ENCODE measurements at regions not wholly inside any gene's neighbourhood (a gene's known extent, or its start where the extent isn't known, plus 50 kb on each side); places are given as distances from the start of the nearest gene placed in this dataset.
"Not testable (repeated sequence)": the region's sequence is repeated elsewhere in the genome, so short reads cannot be mapped to it uniquely, and the experiment has no call there.

GRCh38 chr13:109355875-109356434 lies 430.4 kb downstream of the IRS2 start:
- no peak for DNase-seq

GRCh38 chr13:109355166-109355565 lies 431.2 kb downstream of the IRS2 start:
- no peak for DNase-seq

- no peak for DNase-seq
Measured at GRCh38 chr13:109351236-109351635, 435.1 kb downstream of the IRS2 start.

GRCh38 chr13:109348519-109349258 lies 437.7 kb downstream of the IRS2 start:
- DNase-seq, result no peak

DNA sequence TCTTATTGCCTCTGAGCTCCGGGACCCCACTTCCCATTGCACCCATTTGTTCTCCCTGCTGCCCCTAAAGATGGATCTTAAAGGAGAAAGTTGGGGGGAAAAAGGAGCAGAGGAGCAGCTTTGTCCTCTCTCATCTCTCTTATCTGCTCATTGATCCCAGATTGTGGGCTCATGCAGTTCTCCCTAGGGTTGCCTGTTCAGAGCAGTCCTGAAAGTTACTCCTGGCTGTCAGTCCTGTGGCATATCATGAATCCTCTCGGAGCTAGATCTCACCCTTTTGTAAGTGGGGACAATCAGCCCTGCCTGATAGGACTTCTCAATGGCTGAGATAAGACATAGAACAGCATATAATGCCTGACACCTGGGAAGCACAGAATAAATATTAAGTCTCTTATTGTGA lies 440.3 kb downstream of the IRS2 start:
- no peak for DNase-seq

- no peak for DNase-seq
Measured at GRCh38 chr13:109345433-109345941, 440.9 kb downstream of the IRS2 start.

GRCh38 chr13:109344552-109345157 lies 441.7 kb downstream of the IRS2 start:
- DNase-seq, result no peak

- no peak for DNase-seq
Measured at GRCh38 chr13:109336730-109337129, 449.7 kb downstream of the IRS2 start.

DNA sequence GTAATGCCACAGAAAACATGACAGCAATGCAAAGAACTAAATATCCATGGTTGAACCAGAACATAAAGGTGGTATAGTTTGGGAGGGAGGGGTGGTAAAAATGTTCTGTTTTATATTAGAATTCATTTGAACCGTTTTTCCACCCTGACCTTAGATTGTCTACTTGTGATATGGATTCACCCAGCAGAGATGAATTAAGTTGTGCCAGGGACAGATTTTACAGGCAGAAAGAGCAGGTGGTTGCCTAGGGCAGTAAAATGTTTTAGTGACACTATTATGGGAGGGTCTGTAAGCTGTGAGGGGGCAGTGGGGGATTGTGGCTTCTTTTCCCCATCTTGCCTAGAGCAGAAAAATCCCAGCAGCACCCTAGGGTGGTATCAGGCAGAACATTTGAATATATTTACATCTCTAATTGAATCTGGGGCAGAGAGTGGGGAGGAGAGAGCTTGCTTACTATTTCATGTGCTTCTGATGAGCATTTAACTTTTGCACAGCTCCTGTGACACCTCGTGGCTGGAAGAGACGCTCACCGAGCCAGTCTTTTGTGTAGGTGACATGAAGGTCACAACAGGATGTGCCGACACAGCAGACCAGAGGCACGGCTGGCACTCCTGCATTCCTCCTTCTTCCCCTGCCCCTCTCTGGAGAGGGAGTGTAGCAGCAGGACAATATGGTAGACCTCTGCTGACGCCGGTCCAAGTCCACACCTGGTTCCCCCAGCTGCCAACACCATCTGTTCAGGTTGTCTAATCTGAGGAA lies 452.3 kb downstream of the IRS2 start:
- DNase-seq, result no peak

GRCh38 chr13:109332506-109333499 lies 453.6 kb downstream of the IRS2 start:
- no peak for DNase-seq

DNA sequence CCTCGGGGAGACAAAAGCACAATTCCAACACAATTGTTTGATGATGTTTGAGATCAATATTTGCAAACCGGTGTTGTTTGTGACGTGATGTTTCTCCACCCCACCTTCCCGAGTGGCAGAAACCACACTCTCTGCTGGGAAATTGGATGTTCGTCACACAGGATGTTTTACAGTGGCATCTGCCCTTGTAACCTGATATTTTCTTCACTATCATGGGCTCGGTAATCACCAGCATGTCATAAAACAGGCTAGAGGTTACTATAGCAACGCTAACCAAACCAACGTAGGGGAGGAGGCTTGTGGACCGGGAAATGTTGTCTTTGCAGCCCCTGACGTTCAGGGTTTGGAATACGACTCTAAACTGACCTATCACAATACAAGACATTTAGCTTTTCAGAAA lies 454.5 kb downstream of the IRS2 start:
- no peak for DNase-seq

GRCh38 chr13:109331011-109331433 lies 455.4 kb downstream of the IRS2 start:
- DNase-seq, result no peak

GRCh38 chr13:109330123-109330522 lies 456.3 kb downstream of the IRS2 start:
- no peak for DNase-seq

DNA sequence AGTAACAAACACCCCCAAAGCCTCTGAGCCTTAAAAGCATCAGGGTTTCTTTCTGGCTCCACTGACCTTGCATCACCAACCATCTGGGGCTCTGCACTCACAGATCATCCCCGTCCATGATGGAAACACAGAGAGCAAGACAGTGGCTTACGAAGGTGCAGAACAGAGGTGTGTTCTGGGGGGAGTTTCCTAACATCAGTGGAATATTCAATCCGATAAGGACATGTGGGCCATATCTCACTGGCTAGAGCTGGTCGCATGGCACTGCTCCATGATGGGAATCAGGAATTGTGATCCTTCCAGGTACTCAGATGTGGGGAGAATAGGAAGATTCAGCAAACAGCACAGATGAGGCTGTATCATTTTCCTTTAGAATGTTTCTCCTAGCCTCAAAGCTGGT lies 457.2 kb downstream of the IRS2 start:
- no peak for DNase-seq

DNA sequence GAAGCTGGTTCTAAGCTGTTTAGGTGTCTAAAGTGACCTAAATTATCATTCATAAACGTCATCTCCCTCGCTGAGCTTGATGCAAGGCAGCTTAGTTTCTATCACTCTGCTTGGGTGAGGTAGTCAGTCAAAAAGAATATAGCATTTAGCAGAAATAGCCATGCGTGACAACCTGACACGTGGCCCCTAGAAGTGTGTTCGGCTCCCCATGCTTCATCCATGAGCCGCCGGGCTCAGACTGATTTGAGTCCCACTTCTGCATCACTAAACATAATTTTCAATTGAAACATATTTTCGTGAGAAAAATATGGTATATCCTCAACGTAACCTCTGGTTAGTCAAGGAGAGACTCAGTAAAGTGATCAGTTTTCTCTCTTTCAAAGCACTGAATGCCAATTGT lies 459.8 kb downstream of the IRS2 start:
- DNase-seq, result no peak

- no peak for DNase-seq
Measured at GRCh38 chr13:109323338-109323737, 463.0 kb downstream of the IRS2 start.

DNA sequence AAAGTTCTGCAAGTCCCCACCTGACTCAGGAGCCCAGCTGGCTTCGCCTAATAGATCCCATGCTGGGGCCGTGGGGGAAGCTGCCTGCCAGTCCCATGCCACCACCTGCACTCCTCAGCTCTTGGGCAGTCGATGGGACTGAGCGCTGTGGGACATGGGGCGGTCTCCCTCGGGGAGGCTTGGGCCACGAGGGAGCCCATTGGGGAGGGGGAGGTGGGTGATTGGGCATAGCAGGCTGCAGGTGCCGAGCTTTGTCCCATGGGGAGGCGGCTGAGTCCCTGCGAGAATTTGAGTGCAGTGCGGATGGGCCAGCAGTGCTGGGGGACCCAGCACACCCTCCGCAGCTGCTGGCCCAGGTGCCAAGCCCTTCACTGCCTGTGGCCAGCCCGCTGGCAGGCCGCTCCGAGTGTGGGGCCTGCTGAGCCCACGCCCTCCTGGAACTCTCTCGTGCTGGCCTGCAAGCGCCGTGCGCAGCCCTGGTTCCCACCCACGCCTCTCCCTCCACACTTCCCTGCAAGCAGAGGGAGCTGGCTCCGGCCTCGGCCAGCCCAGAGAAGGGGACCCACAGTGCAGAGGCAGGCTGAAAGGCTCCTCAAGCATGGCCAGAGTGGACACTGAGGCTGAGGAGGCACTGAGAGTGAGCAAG lies 467.3 kb downstream of the IRS2 start:
- no peak for DNase-seq

DNA sequence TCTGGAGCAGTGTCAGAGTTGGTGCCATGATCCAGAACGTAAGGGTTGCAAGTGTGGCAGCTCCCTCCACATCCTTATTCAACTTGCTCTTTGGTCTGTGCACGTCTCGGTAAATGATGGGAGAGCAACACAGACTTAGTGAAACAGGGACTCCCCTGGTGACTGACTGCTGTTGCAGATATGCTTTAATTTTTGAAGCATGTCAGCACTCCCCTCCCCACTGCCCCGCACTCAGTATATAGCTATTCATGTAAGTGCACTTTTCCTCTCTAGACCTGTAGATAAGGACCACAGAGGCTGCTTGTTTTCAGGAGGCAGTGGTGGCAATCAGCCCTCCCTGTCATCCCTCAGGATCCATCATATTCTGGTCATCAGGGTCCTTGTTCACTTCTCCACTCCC lies 470.9 kb downstream of the IRS2 start:
- DNase-seq, result no peak

DNA sequence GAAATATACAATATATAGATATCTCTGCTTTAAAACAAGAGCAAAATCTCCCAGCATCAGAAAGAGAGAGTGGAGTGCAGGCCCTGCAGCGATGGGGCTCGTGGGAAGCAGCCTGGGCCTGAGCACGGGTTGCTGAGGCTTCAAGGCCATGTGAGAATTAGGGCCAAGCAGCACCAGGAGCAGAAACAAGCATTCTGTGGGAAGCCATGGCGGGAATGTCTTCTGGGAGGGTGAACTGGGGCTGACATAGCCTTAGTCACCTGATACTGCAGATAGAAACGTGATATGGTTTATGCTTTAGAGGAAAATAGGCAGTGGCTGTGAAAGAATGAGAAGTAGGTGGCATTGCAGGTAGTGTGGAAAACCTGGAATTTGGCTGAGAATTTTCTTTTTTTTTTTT lies 472.3 kb downstream of the IRS2 start:
- DNase-seq, result no peak

DNA sequence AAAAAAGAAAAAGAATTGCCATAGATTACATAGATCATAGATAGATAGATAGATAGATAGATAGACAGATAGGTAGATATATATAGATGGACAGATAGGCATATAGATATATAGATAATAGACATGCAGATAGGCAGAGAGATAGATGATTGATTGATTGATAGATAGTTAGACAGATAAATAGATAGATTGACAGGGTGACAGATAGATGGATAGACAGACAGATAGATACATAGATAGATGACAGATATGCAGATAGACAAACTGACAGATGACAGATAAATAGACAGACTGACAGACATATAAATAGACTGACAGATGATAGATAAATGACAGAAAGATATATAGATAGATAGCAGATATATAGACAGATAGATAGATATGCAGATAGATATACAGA lies 474.0 kb downstream of the IRS2 start:
- no peak for DNase-seq

DNA sequence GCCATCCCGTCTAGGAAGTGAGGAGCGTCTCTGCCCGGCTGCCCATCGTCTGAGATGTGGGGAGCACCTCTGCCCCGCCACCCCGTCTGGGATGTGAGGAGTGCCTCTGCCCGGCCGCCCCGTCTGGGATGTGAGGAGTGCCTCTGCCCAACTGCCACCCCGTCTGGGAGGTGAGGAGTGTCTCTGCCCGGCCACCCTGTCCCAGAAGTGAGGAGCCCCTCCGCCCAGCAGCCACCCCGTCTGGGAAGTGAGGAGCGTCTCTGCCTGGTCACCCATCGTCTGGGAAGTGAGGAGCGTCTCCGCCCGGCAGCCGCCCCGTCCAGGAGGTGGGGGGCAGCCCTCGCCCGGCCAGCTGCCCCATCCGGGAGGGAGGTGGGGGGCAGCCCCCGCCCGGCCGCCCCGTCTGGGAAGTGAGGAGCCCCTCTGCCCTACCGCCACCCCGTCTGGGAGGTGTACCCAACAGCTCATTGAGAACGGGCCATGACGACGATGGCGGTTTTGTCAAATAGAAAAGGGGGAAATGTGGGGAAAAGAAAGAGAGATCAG lies 474.9 kb downstream of the IRS2 start:
- not testable (repeated sequence) for DNase-seq

Measured in T-helper 9 cell (primary cell).